Activated effector memory CD4-positive, alpha-beta T cell treated with Interleukin-2 at 50 U/mL for 16 hours (primary cell): ENCODE measurements at regions not wholly inside any gene's neighbourhood (a gene's known extent, or its start where the extent isn't known, plus 50 kb on each side); places are given as distances from the start of the nearest gene placed in this dataset.
"Not testable (repeated sequence)": the region's sequence is repeated elsewhere in the genome, so short reads cannot be mapped to it uniquely, and the experiment has no call there.

ENCODE experiments used
- DNase-seq: peaks from one replicate; pipeline ENCODE4 v3.0.0-alpha.2; 2020

DNA sequence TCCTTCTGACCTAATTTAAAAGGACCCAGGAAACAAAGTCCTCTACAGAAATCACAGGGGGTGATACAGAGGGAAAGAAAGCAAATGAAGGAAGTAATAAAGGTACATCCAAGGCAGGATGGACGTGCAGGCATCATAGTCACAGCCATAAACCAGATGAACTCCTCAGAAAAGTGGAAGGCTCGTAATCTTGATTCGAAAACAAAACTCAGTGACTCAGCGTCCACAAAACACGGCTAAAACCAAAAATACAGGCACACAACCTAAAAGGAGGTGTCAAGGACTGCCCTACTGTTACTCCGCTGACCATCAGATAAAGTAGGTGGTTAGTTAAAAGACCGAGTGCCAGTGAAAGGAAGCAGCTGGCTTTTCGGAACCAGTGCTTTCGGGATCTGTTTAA, 81.5 kb downstream of the TRIM69 start:
- not testable (repeated sequence) for DNase-seq

GRCh38 chr15:44819331-44819987, 83.1 kb downstream of the TRIM69 start:
- not testable (repeated sequence) for DNase-seq

GRCh38 chr15:44820535-44820934, 84.2 kb downstream of the TRIM69 start:
- not testable (repeated sequence) for DNase-seq

GRCh38 chr15:44820967-44821366, 84.6 kb downstream of the TRIM69 start:
- not testable (repeated sequence) for DNase-seq

DNA sequence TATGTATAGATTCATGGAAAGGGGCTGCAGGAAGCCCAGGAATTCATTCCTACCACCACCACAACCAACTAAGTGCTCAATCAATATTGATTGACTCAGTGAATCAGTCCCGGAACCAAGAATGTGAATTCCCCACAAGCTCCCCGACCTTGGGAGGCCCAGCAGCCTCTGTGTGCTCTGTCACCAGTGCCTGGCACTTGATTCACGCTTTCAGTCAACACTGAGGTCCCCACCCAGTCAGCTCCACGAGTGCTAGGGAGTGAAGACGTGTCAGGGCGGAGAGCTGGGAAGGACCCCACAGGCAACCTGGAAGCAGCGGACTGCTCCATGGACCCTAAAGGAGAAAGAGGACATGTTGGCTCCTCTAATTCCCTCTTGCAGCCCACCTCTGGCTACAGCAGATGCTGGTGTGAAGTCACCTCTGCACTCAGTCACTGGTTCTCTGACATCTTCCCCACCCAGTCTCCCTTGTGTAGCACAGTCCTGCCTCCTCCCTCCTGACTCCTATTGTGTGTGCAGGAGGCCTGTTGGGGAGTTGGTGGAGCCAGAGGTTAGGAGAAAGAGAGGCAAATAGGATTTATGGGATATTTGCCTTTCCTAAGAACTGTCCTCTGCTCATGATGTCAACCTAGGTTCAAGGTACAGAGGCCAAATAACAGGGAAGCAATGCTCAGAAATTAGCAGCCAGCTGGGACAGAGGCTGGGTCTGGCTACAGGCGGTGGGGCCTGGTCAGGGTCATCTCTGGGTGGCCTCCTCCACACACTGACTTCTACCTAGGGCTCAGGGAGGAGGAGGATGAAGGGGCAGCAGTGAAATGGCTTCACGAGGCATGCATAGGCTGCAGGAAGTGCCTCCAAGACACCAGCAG, 88.2 kb downstream of the TRIM69 start:
- not testable (repeated sequence) for DNase-seq

DNA sequence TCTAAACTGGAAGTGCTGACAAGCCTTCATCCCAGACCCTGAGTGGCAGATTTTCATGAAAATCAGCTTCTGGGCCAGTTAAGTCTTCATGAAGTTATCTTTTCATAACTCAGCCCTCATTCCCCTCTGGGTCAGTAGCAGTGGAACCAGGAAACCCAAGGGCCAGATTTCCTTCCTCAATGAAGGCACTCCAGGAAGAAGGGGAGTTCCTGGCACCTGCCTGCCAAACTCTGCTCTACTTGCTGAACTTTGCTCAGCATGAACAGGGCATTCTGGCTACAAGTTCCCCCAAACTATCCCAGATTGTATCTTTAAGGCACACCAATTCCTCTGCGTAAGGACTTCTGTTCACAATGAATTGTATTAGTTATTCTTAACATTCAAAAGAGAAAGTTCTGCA, 90.3 kb downstream of the TRIM69 start:
- DNase-seq, result not testable (repeated sequence)

GRCh38 chr15:44828229-44828914, 92.0 kb downstream of the TRIM69 start:
- DNase-seq, result not testable (repeated sequence)

- DNase-seq, result not testable (repeated sequence)
Measured at GRCh38 chr15:44829150-44829549, 92.8 kb downstream of the TRIM69 start.

- DNase-seq, result not testable (repeated sequence)
Measured at GRCh38 chr15:44830692-44831408, 94.5 kb downstream of the TRIM69 start.

GRCh38 chr15:44831409-44831741, 95.0 kb downstream of the TRIM69 start:
- not testable (repeated sequence) for DNase-seq

DNA sequence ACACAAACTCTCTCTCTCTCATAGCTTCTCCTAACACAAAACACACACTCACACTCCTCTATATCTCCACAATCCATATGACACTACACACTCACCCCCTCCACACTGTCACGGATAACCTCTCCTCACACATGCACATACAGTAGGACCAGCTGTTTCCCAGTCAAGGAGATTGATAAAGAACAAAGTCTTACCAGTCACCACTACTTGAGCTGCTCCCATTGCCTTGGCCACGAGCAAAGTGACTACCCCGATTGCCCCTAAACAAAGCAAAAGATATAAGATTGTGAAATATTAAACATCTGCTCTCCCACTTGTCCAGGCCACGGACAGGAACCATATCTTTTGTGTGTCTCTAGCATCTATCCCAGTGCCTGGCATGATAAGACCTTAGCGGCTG, 95.8 kb downstream of the TRIM69 start:
- DNase-seq, result not testable (repeated sequence)

DNA sequence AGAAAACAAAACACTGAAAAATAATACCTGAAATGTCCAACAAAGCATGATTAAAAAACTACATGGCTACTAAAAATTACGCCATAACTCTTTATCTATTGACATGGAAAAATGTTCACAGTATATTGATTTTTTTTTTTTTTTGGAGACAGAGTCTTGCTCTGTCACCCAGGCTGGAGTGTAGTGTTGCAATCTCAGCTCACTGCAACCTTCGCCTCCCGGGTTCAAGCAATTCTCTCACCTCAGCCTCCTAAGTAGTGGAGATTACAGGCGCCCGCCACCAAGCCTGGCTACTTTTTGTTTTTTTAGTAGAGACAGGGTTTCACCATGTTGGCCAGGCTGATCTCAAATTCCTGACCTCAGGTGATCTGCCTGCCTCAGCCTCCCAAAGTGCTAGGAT, 96.8 kb downstream of the TRIM69 start:
- not testable (repeated sequence) for DNase-seq

DNA sequence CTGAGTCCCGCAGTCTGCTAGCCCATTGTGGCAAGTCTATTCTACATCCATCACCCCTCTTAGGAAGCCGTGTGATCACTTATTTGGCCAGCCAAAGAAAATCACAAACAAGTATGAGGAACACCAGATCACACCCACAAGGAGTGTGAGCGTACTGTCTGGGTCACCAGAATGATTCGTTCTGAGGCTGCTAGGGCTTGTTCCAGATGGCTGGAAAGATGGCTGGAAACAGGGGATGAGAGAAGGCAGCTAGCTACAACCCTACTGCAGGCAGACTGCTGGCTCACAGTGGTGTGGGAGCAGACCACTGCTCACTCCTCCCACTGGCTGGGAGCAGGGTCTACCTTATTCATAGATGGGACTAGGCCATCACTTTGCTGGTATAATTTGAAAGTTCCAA, 97.4 kb downstream of the TRIM69 start:
- not testable (repeated sequence) for DNase-seq

- DNase-seq, result not testable (repeated sequence)
Measured at GRCh38 chr15:44835082-44835481, 98.8 kb downstream of the TRIM69 start.

- no peak for DNase-seq
Measured at GRCh38 chr15:44836094-44836493, 99.8 kb downstream of the TRIM69 start.

- not testable (repeated sequence) for DNase-seq
Measured at GRCh38 chr15:44838929-44839328, 102.6 kb downstream of the TRIM69 start.

GRCh38 chr15:44841762-44842161, 105.4 kb downstream of the TRIM69 start:
- not testable (repeated sequence) for DNase-seq

GRCh38 chr15:44842883-44843282, 106.6 kb downstream of the TRIM69 start:
- not testable (repeated sequence) for DNase-seq

GRCh38 chr15:44844936-44845335, 108.6 kb downstream of the TRIM69 start:
- not testable (repeated sequence) for DNase-seq

DNA sequence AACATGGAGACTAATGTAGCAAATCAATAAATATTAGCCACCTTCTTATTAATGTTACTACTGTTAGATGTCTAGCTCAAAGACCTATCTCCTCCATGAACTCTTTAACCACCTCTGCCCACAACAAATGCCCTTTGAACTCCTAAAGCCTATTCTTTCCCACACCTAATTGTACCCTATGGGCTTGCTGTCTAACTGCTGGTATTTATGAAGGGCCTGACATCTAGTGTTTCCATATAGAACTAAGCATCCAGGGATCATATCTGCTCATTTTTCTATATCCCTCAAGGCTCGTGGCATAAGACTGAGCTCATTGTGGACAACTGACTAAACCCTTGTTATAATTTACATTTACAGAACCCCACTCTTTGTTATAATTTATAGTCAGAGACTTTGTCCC, 109.8 kb downstream of the TRIM69 start:
- DNase-seq, result not testable (repeated sequence)

GRCh38 chr15:44847555-44847954, 108.9 kb upstream of the TERB2 start:
- not testable (repeated sequence) for DNase-seq

DNA sequence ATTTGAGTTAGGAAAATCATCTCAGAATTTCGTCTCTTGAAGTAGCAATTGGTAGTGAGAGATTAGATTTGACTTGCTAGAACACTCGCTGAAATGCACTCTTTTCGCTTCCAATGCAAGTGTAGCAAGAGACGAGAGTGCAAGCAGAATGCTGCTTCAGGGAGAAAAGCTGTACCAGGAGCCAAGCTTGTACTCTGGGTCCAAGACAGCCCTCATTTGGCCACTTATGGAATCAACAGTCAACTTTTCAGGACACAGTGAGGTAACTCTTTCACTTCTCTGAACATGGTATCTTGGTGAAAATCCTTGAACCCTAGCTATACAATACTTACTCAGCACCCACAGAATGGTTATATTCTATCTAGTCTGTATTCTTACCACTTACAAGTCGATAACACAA, 107.6 kb upstream of the TERB2 start:
- DNase-seq, result not testable (repeated sequence)
